ENCODE measurements at regions not wholly inside any gene's neighbourhood (a gene's known extent, or its start where the extent isn't known, plus 50 kb on each side); places are given as distances from the start of the nearest gene placed in this dataset.

GRCh38 chr3:78204977-78205376 lies 1165.1 kb downstream of the ROBO2 start:
- TF ChIP-seq CTCF (IDR thresholded peaks at IDR 0.05) (no peak), POLR2A (IDR thresholded peaks at IDR 0.05) (no peak), EP300 (IDR thresholded peaks at IDR 0.05; ENCODE audit: low read depth) (no peak), POLR2AphosphoS5 (IDR thresholded peaks at IDR 0.05) (no peak)

All from transverse colon (tissue), 4 donors.